Duodenal mucosa (tissue), 2 donors: ENCODE measurements at regions not wholly inside any gene's neighbourhood (a gene's known extent, or its start where the extent isn't known, plus 50 kb on each side); places are given as distances from the start of the nearest gene placed in this dataset.
"Not testable (repeated sequence)": the region's sequence is repeated elsewhere in the genome, so short reads cannot be mapped to it uniquely, and the experiment has no call there.

Experiments used
- H3K27ac ChIP-seq: one replicate; pipeline ENCODE4 v1.7.0; 2013; ENCODE audit warnings: low read depth, low read length
- H3K27me3 ChIP-seq, 2 donors: one replicate each; pipeline ENCODE4 v1.7.0; 2013; ENCODE audit warnings: low read length in 2 of 2, control low read depth in 1 of 2; ENCODE audit not compliant: insufficient read depth in 2 of 2, control insufficient read depth in 1 of 2
- H3K36me3 ChIP-seq, 2 donors: one replicate each; pipeline ENCODE4 v1.7.0; 2013; ENCODE audit warnings: low read length in 2 of 2, control low read depth in 1 of 2; ENCODE audit not compliant: insufficient read depth in 2 of 2, control insufficient read depth in 1 of 2
- H3K4me1 ChIP-seq, 2 donors: one replicate each; pipeline ENCODE4 v1.7.0; 2013; ENCODE audit warnings: low read length in 2 of 2, control low read depth in 1 of 2; ENCODE audit not compliant: insufficient read depth in 2 of 2, control insufficient read depth in 1 of 2
- H3K4me3 ChIP-seq, 2 donors: one replicate each; pipeline ENCODE4 v1.7.0; 2013; ENCODE audit warnings: low read length in 2 of 2, low read depth in 1 of 2
- H3K9ac ChIP-seq, 2 donors: one replicate each; pipeline ENCODE4 v1.7.0; 2013; ENCODE audit warnings: low read length in 2 of 2, low read depth in 1 of 2
- H3K9me3 ChIP-seq, 2 donors: one replicate each; pipeline ENCODE4 v1.7.0; 2013; ENCODE audit warnings: low read length in 2 of 2, control low read depth in 1 of 2; ENCODE audit not compliant: control insufficient read depth in 1 of 2

DNA sequence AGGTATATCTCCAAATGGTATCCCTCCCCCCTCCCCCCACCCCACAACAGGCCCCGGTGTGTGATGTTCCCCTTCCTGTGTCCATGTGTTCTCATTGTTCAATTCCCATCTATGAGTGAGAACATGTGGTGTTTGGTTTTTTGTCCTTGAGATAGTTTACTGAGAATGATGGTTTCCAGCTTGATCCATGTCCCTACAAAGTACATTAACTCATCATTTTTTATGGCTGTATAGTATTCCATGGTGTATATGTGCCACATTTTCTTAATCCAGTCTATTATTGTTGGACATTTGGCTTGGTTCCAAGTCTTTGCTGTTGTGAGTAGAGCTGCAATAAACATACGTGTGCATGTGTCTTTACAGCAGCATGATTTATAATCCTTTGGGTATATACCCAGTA lies 135.8 kb upstream of the DST start:
- not testable (repeated sequence) for H3K9me3 ChIP-seq, H3K9ac ChIP-seq, H3K27me3 ChIP-seq, H3K4me1 ChIP-seq, H3K36me3 ChIP-seq, H3K4me3 ChIP-seq, H3K27ac ChIP-seq

DNA sequence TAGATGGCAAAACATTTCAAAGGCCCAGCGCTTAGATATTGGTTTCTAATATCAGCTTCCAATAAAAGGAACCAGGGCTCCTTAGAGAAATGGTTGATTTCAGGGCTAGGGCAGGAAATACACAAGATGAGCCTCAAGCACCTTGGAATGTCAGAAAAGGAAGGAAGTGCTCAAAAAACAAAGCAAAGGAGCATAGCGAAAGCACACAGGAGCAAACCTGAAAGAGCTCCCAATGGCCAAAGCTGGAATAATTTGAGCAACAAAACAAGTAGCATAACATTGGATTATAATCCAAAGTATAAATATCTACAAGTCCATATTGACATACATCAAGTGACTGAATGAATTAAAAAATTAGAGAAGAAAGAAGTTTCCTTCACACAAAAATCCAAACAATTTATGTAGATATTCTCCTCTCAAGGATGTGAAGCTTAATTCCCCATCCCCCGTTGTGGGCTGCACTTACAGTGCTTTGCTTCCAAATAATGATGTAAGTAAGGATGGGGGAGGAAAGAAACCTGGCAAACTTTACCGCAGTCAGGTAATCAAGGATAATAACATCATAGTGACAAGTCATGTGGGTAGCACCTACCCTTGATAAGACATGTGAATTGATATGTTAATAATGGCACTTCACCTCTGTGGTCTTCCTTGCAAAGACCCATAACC lies 132.9 kb upstream of the DST start:
- Histone ChIP-seq H3K27ac (no peak overlapping the region), H3K36me3 (no peaks in the 10 kb centered on the region), H3K4me1 (no peaks in the 10 kb centered on the region), H3K9ac (no peak overlapping the region), H3K4me3 (no peak overlapping the region), H3K27me3 (no peaks in the 10 kb centered on the region), H3K9me3 (no peaks in the 10 kb centered on the region)

DNA sequence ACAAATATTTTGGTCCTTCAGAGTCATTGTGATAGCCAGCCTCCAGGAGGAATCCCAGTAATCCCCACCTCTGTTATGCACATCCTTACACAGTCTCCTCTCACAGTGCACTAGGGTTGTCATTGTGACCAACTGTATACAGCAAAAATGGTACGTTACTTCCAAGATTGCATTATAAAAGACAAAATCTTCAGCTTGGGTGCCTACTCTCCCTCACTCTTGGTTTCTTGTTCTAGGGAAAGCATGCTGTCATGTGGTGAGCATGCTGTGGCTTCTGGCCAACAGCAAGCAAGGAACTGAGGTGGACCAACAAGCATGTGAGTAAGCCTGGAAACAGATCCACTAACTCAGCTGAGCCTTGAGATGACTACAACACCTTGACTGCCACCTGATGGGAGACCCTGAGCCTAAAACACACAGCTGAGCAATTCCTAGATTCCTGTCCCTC lies 130.1 kb upstream of the DST start:
- Histone ChIP-seq H3K4me3 (no peak overlapping the region), H3K4me1 (no peaks in the 10 kb centered on the region), H3K27ac (no peak overlapping the region), H3K9ac (no peak overlapping the region), H3K9me3 (no peaks in the 10 kb centered on the region), H3K36me3 (no peaks in the 10 kb centered on the region), H3K27me3 (no peaks in the 10 kb centered on the region)

DNA sequence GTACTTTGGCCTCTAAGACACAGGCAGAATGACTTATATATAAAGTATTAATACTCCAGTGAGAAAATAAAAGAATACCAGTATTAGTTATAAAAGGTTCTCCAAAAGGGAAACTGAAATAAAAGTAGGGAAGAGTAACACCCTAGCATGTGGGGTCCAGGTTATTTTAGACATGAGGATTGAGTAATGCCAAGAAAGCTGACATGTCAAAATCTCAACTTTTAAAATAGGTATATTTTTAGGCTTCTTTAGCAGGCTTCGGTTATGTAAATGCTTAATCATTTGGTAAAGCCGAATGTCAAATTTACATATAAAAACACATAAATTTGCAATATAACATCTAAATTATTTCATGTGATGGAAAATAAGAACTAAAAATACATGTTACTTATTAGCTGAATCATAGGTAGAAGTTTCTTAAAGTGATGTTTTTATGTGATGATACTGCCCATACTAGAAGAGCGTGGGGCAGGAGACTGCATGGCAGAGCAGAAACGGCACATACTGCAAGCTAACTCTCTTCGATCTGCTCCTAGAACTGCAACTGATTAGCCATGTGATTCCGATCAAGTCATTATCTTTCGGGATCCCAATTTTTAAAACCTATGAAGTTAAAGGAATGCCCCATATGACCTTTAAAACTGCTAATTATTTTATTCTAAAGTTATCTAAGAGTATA lies 129.4 kb upstream of the DST start:
- Histone ChIP-seq H3K27me3 (no peaks in the 10 kb centered on the region), H3K9me3 (no peaks in the 10 kb centered on the region), H3K36me3 (no peaks in the 10 kb centered on the region), H3K9ac (no peak overlapping the region), H3K4me3 (no peak overlapping the region), H3K4me1 (no peaks in the 10 kb centered on the region), H3K27ac (no peak overlapping the region)

DNA sequence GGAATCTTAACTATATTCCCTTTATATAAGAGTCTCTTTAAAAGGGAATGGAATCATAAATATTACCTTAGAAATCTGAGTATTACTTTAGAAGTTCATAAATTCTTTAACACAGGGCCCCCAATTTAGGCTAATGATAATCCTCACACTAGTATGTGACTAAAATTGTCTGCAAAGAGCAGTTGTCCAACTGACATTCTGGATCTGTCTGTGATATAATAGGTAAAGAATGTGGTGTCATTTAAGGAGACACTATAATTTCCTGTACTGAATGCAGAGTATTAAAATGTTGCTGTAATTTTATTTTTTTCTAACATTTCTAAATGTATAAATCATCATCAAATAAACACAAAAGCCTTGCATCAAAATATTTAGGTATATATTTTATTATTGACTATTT lies 128.5 kb upstream of the DST start:
- Histone ChIP-seq H3K4me1 (no peaks in the 10 kb centered on the region), H3K36me3 (no peaks in the 10 kb centered on the region), H3K27ac (no peak overlapping the region)

GRCh38 chr6:56770011-56770520 lies 127.4 kb upstream of the DST start:
- Histone ChIP-seq H3K4me1 (no peaks in the 10 kb centered on the region), H3K4me3 (no peak overlapping the region), H3K36me3 (no peaks in the 10 kb centered on the region)

More for the DNA sequence above, 128.5 kb upstream of the DST start:
- Histone ChIP-seq H3K27me3 (no peaks in the 10 kb centered on the region), H3K9ac (no peak overlapping the region), H3K9me3 (no peaks in the 10 kb centered on the region), H3K4me3 (no peak overlapping the region)

GRCh38 chr6:56767892-56768531 lies 125.3 kb upstream of the DST start:
- Histone ChIP-seq H3K9ac (no peak overlapping the region), H3K9me3 (no peaks in the 10 kb centered on the region), H3K27me3 (no peaks in the 10 kb centered on the region), H3K27ac (no peak overlapping the region), H3K36me3 (no peaks in the 10 kb centered on the region), H3K4me1 (no peaks in the 10 kb centered on the region), H3K4me3 (no peak overlapping the region)

More at GRCh38 chr6:56770011-56770520, 127.4 kb upstream of the DST start:
- Histone ChIP-seq H3K27me3 (no peaks in the 10 kb centered on the region), H3K27ac (no peak overlapping the region), H3K9me3 (no peaks in the 10 kb centered on the region), H3K9ac (no peak overlapping the region)

GRCh38 chr6:56767435-56767834 lies 124.7 kb upstream of the DST start:
- Histone ChIP-seq H3K4me3 (no peak overlapping the region), H3K9ac (no peak overlapping the region), H3K36me3 (no peaks in the 10 kb centered on the region), H3K4me1 (no peaks in the 10 kb centered on the region), H3K9me3 (no peaks in the 10 kb centered on the region), H3K27me3 (no peaks in the 10 kb centered on the region), H3K27ac (no peak overlapping the region)

- no peak overlapping the region for H3K27ac ChIP-seq
- no peak overlapping the region for H3K9ac ChIP-seq
- H3K9me3 ChIP-seq, result no peaks in the 10 kb centered on the region
- no peaks in the 10 kb centered on the region for H3K27me3 ChIP-seq
- H3K4me1 ChIP-seq, result no peaks in the 10 kb centered on the region
- H3K36me3 ChIP-seq, result no peaks in the 10 kb centered on the region
- no peak overlapping the region for H3K4me3 ChIP-seq
Measured at GRCh38 chr6:56766806-56767178, 124.1 kb upstream of the DST start.

DNA sequence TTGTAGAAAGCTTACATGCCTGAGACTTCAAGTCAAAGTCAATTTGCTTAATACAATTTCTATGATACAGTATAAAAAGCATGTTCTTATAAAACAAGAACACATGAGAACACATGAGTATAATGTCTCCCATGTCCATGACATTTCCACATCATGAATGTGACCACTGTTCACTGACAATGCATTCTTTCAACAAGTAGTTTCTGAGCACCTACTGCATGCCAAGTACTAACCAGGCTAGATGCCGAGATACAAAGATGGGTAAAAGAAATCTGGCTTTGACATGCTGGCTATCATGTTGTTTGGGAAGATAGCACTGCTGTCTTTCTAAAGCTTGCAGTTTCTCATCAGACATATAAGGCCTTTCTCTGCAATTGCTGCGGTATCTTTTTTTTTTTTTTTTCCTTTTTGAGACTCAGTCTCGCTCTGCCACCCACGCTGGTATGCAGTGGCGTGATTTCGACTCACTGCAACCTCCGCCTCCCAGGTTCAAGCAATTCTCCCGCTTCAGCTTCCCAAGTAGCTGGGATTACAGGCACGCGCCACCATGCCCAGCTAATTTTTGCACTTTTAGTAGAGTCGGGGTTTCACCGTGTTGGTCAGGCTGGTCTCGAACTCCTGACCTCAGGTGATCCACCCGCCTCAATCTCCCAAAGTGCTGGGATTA lies 123.6 kb upstream of the DST start:
- Histone ChIP-seq H3K9me3 (no peaks in the 10 kb centered on the region), H3K4me3 (no peak overlapping the region), H3K4me1 (no peaks in the 10 kb centered on the region), H3K9ac (no peak overlapping the region), H3K27me3 (no peaks in the 10 kb centered on the region), H3K36me3 (no peaks in the 10 kb centered on the region), H3K27ac (no peak overlapping the region)
